Osteoblast (primary cell): ENCODE measurements at regions not wholly inside any gene's neighbourhood (a gene's known extent, or its start where the extent isn't known, plus 50 kb on each side); places are given as distances from the start of the nearest gene placed in this dataset.

ENCODE experiments used
- DNase-seq: peaks from one replicate; pipeline ENCODE4 v3.0.0; 2011; ENCODE audit warnings: low spot score, mixed read lengths; ENCODE audit not compliant: insufficient read length; ENCODE audit errors: missing footprints
- H2AFZ ChIP-seq: 2 replicates; pipeline ENCODE4 v1.6.0; 2011; ENCODE audit warnings: mild to moderate bottlenecking, low read length
- H3K27ac ChIP-seq: 2 replicates; pipeline ENCODE4 v1.5.1; 2011; ENCODE audit warnings: mild to moderate bottlenecking, low read depth, low read length, moderate library complexity
- H3K27me3 ChIP-seq: 2 replicates; pipeline ENCODE4 v1.6.0; 2012; ENCODE audit warnings: mild to moderate bottlenecking, control low read depth, inconsistent platforms, low read length, moderate library complexity; ENCODE audit not compliant: insufficient read depth
- H3K36me3 ChIP-seq: 2 replicates; pipeline ENCODE4 v1.5.1; 2011; ENCODE audit warnings: mild to moderate bottlenecking, low read length, control low read depth, moderate library complexity; ENCODE audit not compliant: insufficient read depth
- H3K4me1 ChIP-seq: 2 replicates; pipeline ENCODE4 v1.5.1; 2011; ENCODE audit warnings: mild to moderate bottlenecking, low read length, control low read depth, moderate library complexity; ENCODE audit not compliant: insufficient read depth
- H3K4me2 ChIP-seq: 2 replicates; pipeline ENCODE4 v1.6.0; 2011; ENCODE audit warnings: mild to moderate bottlenecking, low read length; ENCODE audit not compliant: insufficient read depth
- H3K4me3 ChIP-seq: fragments of 200-600 bp; sonication (generic); 3 replicates; pipeline ENCODE4 v1.5.1; 2012; ENCODE audit warnings: mild to moderate bottlenecking, low read length, inconsistent platforms; ENCODE audit not compliant: insufficient read depth
- H3K79me2 ChIP-seq: 2 replicates; pipeline ENCODE4 v1.6.0; 2012; ENCODE audit warnings: mild to moderate bottlenecking, low read length, control low read depth, inconsistent platforms; ENCODE audit not compliant: insufficient read depth
- H3K9me3 ChIP-seq: 2 replicates; pipeline ENCODE4 v1.5.1; 2011; ENCODE audit warnings: low read depth, low read length, control low read depth
- H4K20me1 ChIP-seq: 2 replicates; pipeline ENCODE4 v1.6.0; 2012; ENCODE audit warnings: mild to moderate bottlenecking, low read length, control low read depth; ENCODE audit not compliant: insufficient read depth
- TF ChIP-seq, protein P1 (sequence below): IDR thresholded peaks from 2 replicates; pipeline ENCODE4 v1.5.1; 2011; ENCODE audit warnings: mild to moderate bottlenecking, low read depth, low read length, moderate library complexity; ENCODE audit errors: extremely low read depth

DNA sequence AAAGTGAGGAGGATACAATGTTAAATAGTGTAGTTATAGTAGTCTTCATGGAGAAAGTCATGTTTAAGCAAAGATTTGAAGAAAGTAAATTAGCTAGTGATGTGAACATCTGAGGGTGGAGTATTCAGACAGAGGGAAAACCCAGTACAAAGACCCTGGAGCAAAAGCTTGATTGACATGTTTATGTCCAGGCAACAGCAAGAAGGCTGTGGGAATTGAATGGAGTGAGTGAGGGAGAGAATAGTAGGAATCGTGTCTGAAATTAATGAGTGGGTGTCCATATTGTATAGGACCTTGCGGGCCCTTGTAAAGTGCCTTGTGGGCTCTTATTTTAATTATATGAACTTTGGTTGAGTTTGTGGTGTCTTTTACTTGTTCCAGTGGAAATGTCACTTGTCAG, 424.1 kb upstream of the KIRREL3 start:
- no peak for DNase-seq

DNA sequence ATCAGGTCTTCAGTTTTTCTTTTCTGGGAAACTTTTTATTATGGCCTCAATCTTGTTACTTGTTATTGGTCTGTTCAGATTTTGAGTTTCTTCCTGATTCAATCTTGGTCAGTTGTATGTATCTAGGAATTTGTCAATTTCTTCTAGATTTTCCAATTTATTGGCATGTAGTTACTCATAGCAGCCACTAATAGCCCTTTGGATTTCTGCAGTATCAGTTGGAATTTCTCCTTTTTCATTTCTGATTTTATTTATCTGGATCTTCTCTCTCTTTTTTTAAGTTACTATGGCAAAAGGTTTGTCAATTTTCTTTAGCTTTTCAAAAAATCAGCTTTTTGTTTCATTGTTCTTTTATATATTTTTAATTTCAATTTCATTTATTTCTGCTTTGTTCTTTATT, 419.6 kb upstream of the KIRREL3 start:
- Histone ChIP-seq H3K4me3 (no peak overlapping the region), H3K9me3 (no peaks in the 10 kb centered on the region), H2AFZ (no peak overlapping the region), H3K79me2 (no peaks in the 10 kb centered on the region), H3K27me3 (no peaks in the 10 kb centered on the region), H3K4me2 (no peak overlapping the region), H3K27ac (no peak overlapping the region), H3K36me3 (no peaks in the 10 kb centered on the region), H3K4me1 (no peaks in the 10 kb centered on the region), H4K20me1 (no peaks in the 10 kb centered on the region)
- TF ChIP-seq, protein P1, sequence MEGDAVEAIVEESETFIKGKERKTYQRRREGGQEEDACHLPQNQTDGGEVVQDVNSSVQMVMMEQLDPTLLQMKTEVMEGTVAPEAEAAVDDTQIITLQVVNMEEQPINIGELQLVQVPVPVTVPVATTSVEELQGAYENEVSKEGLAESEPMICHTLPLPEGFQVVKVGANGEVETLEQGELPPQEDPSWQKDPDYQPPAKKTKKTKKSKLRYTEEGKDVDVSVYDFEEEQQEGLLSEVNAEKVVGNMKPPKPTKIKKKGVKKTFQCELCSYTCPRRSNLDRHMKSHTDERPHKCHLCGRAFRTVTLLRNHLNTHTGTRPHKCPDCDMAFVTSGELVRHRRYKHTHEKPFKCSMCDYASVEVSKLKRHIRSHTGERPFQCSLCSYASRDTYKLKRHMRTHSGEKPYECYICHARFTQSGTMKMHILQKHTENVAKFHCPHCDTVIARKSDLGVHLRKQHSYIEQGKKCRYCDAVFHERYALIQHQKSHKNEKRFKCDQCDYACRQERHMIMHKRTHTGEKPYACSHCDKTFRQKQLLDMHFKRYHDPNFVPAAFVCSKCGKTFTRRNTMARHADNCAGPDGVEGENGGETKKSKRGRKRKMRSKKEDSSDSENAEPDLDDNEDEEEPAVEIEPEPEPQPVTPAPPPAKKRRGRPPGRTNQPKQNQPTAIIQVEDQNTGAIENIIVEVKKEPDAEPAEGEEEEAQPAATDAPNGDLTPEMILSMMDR, result no peak
- DNase-seq, result no peak

More for the DNA sequence above, 424.1 kb upstream of the KIRREL3 start:
- Histone ChIP-seq H3K79me2 (no peaks in the 10 kb centered on the region), H3K27ac (no peak overlapping the region), H4K20me1 (no peaks in the 10 kb centered on the region), H3K4me2 (no peak overlapping the region), H3K4me1 (no peaks in the 10 kb centered on the region), H2AFZ (no peak overlapping the region), H3K36me3 (no peaks in the 10 kb centered on the region), H3K9me3 (no peaks in the 10 kb centered on the region), H3K27me3 (no peaks in the 10 kb centered on the region), H3K4me3 (no peak overlapping the region)
- TF ChIP-seq, protein P1, result no peak

DNA sequence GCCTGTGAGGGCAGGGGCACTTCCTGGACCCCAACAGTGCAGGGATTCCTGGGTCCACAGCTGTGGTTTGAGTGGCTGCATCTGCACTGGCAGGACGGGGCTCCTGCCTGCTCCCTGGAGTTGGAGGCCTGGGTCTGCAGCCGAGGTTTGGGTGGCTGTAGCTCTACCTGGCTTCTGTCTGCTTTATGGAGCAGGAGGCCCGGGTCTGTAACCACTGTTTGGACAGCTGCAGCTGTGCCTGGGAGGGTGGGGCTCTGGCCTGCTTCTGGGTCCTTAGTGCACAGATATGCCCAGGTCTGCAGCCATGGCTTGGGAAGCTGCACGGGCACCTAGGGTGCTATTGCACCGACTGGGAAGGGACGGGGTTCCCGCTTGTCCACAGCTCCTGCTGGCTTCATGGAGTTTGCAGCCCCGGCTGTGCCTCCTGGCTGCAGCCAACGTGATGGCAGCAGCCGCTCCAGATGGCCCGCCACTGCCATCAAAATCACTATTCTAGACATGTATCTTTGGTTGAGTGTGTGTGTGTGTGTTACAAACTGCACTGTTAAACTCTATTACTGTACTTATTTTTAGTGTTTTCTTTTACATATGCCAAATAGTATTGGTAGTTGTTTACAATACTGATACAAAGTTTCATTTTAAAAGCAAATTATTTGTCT, 412.3 kb upstream of the KIRREL3 start:
- H3K9me3 ChIP-seq, result no peaks in the 10 kb centered on the region
- H4K20me1 ChIP-seq, result no peaks in the 10 kb centered on the region
- TF ChIP-seq, protein P1, result no peak
- no peak for DNase-seq
- H2AFZ ChIP-seq, result no peak overlapping the region
- no peak overlapping the region for H3K4me2 ChIP-seq
- no peak overlapping the region for H3K4me3 ChIP-seq
- no peaks in the 10 kb centered on the region for H3K27me3 ChIP-seq
- no peaks in the 10 kb centered on the region for H3K79me2 ChIP-seq
- no peaks in the 10 kb centered on the region for H3K4me1 ChIP-seq
- H3K27ac ChIP-seq, result no peak overlapping the region
- H3K36me3 ChIP-seq, result no peaks in the 10 kb centered on the region

DNA sequence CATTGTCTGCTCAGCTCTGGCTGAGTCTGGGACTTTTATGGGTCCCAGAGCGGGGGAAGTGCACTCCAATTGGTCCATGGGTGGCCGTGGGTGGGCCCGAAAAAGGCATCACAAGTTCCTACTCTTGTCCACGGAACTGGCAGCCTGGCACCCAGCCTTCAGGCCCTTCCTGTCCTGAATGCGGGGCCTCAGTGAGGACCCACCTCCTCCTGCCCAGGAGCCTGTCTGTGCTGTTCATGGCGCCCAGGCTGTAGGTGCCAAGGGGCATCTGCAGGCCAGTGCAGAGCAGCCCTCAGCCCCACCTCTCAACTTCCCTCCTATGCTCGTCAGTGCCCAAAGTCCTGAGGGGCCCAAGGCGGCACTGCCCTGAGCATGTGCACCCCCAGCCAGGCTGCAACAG, 411.7 kb upstream of the KIRREL3 start:
- no peaks in the 10 kb centered on the region for H3K79me2 ChIP-seq
- no peaks in the 10 kb centered on the region for H3K4me1 ChIP-seq
- no peak overlapping the region for H2AFZ ChIP-seq
- no peak overlapping the region for H3K27ac ChIP-seq
- no peaks in the 10 kb centered on the region for H3K36me3 ChIP-seq
- H3K9me3 ChIP-seq, result no peaks in the 10 kb centered on the region
- no peaks in the 10 kb centered on the region for H4K20me1 ChIP-seq
- no peak for DNase-seq
- no peak overlapping the region for H3K4me3 ChIP-seq
- no peaks in the 10 kb centered on the region for H3K27me3 ChIP-seq
- no peak overlapping the region for H3K4me2 ChIP-seq
- TF ChIP-seq, protein P1, result no peak
